ENCODE measurements at regions not wholly inside any gene's neighbourhood (a gene's known extent, or its start where the extent isn't known, plus 50 kb on each side); places are given as distances from the start of the nearest gene placed in this dataset.

GRCh38 chr2:18861951-18862350 is 272.6 kb upstream of the NT5C1B start:
- no peak for DNase-seq

- no peak for DNase-seq
Measured at GRCh38 chr2:18860179-18860578, 270.8 kb upstream of the NT5C1B start.

DNA sequence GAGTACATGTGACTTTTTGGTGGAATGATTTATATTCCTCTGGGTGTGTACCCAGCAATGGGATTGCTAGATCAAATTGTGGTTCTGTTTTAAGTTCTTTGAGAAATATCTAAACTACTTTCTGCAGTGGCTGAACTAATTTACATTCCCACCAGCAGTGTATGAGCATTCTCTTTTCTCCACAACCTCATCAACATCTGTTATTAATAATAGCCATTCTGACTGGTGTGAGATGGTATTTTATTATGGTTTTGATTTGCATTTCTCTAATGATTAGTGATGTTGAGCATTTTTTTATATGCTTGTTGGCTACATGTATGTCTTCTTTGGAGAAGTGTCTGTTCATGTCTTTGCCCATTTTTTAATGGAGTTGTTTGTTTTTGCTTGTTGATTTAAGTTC is 267.4 kb upstream of the NT5C1B start:
- no peak for DNase-seq

- DNase-seq = no peak
Measured at GRCh38 chr2:18855027-18855426, 265.7 kb upstream of the NT5C1B start.

GRCh38 chr2:18849841-18850578 is 260.6 kb upstream of the NT5C1B start:
- no peak for DNase-seq

- no peak for DNase-seq
Measured at GRCh38 chr2:18848646-18849045, 259.3 kb upstream of the NT5C1B start.

GRCh38 chr2:18845854-18846445 is 256.6 kb upstream of the NT5C1B start:
- no peak for DNase-seq

DNA sequence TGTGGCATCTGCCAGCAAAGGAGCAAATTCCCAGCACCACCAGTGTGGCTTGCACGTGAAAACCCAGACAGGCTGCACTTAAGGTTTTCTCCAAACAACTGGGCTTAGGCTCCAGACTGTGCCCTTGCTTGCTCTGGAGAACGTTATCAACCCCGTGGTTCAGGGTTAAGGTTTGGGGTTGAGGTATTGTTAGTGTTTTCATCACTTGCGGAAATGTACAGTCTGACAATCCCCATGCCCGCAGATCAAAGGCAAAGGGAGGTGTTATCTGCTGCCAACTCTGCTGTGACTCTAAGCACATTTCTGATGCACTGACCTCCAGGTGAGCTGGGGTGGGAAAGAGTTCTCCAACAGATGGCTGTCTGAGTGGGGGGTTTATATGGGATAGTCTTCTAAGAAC is 253.5 kb upstream of the NT5C1B start:
- DNase-seq = no peak

- no peak for DNase-seq
Measured at GRCh38 chr2:18841248-18842150, 252.1 kb upstream of the NT5C1B start.

GRCh38 chr2:18837240-18837639 is 247.9 kb upstream of the NT5C1B start:
- no peak for DNase-seq

DNA sequence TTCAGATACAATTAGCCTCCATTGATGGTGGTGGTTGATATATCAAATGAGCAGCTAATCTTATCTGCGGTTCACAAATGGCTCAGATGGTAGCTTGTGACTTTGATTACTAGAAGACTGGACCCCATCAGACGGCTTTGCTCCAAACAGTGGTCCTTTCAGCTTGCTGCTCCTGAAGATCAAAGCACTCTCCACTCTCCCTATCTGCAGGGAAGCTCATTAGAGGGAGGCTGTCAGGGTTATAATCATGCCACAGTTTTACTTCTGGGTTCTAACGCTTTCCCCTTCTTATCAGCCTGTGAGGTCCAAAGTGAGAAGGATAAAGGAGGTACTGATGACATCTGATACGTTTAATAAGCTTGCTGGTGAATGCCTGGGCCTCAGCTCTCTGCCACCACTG is 247.1 kb upstream of the NT5C1B start:
- DNase-seq = no peak

- DNase-seq = no peak
Measured at GRCh38 chr2:18835787-18836186, 246.4 kb upstream of the NT5C1B start.

DNA sequence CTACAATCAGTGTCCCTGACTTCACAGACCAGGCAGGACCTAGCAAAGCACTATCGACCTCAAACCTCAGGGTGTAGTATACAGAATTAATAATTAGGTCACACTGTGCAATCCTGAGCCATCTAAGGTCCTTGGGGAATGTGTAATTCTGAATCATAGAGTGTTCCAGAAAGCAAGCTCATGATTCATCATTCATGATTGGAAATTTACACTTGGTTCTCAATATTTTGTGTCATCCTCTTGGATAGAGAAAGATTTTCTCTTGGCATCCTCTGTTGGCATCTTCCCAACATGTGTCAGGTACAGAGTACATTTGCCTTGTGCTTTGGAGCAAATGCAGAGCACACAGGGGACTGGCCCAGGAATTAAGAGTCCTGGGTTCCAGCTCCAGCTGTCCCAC is 245.0 kb upstream of the NT5C1B start:
- no peak for DNase-seq

GRCh38 chr2:18833941-18834340 is 244.6 kb upstream of the NT5C1B start:
- no peak for DNase-seq

- no peak for DNase-seq
Measured at GRCh38 chr2:18831916-18832510, 242.6 kb upstream of the NT5C1B start.

DNA sequence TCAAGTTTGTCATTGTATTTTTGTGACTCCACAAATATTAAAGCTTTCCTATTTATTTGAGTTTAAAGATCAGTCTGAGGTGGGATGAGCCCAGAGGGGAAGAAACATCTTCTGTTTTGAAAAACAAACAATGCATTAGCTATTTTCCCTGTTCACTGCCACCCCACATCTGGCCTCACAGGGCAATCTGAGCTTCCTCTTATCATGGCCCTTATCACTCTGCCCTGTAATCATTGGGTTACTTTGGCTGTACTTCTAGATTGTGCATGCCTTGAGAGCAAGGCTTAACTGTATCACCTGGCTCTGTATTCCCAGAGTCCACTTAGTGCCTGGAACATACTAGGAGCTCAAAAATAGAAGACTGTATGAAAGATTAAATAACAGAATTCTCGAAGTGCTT is 241.6 kb upstream of the NT5C1B start:
- no peak for DNase-seq

- DNase-seq = no peak
Measured at GRCh38 chr2:18829976-18830375, 240.6 kb upstream of the NT5C1B start.

GRCh38 chr2:18829251-18829902 is 240.0 kb upstream of the NT5C1B start:
- no peak for DNase-seq

- no peak for DNase-seq
Measured at GRCh38 chr2:18828296-18828695, 238.9 kb upstream of the NT5C1B start.

GRCh38 chr2:18825838-18826237 is 236.5 kb upstream of the NT5C1B start:
- DNase-seq = no peak

- DNase-seq = no peak
Measured at GRCh38 chr2:18824915-18825314, 235.5 kb upstream of the NT5C1B start.

DNA sequence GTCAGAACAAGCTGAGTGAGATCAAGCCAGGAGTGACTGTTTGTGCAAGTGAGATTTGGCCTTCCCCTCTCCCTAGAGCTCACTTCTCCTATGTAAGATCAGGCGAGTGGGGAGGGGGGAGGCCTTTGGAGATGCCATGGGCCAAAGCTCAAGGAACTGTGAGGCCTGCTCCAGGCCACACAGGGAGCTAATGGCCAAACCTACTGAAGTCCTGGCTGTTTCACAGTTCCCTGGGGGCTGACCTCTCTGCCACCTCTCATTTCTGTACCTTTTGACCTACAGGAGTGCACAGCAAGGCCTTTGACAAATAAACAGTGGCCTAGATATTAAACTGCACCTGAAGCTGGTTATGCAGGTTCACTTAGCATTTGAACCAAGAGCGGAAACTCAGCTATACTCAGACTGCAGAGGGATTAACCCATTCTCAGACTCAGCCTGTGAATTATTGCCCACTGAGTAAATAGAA is 235.0 kb upstream of the NT5C1B start:
- DNase-seq = no peak

- DNase-seq = no peak
Measured at GRCh38 chr2:18821431-18821830, 232.1 kb upstream of the NT5C1B start.
